ENCODE measurements at regions not wholly inside any gene's neighbourhood (a gene's known extent, or its start where the extent isn't known, plus 50 kb on each side); places are given as distances from the start of the nearest gene placed in this dataset.

DNA sequence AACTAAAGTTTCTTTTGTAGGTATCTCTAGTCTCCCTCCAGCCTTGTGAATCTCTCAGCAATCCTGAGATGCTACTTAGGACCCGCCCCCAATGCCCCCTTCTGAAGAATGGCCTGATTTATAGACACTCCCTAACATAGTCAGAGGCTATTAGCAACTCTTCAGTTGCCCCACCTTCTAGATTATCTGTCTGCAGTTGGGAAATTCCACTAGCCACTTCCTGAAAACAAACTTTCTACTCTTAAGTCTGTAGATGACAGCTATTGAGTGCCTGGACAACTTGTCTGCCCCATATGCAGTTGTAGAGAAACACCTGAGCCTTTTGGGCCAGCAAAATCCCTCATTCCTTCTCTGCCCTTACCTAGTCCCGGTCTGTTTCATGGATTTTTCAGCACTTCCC, 188.2 kb upstream of the PREP start:
- TF ChIP-seq, protein P1, sequence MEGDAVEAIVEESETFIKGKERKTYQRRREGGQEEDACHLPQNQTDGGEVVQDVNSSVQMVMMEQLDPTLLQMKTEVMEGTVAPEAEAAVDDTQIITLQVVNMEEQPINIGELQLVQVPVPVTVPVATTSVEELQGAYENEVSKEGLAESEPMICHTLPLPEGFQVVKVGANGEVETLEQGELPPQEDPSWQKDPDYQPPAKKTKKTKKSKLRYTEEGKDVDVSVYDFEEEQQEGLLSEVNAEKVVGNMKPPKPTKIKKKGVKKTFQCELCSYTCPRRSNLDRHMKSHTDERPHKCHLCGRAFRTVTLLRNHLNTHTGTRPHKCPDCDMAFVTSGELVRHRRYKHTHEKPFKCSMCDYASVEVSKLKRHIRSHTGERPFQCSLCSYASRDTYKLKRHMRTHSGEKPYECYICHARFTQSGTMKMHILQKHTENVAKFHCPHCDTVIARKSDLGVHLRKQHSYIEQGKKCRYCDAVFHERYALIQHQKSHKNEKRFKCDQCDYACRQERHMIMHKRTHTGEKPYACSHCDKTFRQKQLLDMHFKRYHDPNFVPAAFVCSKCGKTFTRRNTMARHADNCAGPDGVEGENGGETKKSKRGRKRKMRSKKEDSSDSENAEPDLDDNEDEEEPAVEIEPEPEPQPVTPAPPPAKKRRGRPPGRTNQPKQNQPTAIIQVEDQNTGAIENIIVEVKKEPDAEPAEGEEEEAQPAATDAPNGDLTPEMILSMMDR (IDR thresholded peaks at IDR 0.05; ENCODE audit: extremely low read depth in 1 of 2, insufficient read depth in 1 of 2, low read depth in 1 of 2, low read length in 2 of 2) = no peak
- TF ChIP-seq, protein P2, sequence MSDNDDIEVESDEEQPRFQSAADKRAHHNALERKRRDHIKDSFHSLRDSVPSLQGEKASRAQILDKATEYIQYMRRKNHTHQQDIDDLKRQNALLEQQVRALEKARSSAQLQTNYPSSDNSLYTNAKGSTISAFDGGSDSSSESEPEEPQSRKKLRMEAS (IDR thresholded peaks at IDR 0.05; ENCODE audit: insufficient read depth, insufficient read length) = no peak
- TF ChIP-seq POLR2A (IDR thresholded peaks at IDR 0.05; ENCODE audit: low read depth, low read length) (no peak), EZH2 (IDR thresholded peaks at IDR 0.05; ENCODE audit: borderline replicate concordance, low read depth, low read length, severe bottlenecking) (no peak)
